WTC11 (cell line): ENCODE measurements at regions not wholly inside any gene's neighbourhood (a gene's known extent, or its start where the extent isn't known, plus 50 kb on each side); places are given as distances from the start of the nearest gene placed in this dataset.

Experiments used
- ATAC-seq: fragments of 200-7000 bp; cut with Tn5 transposase; 2 replicates; pipeline ENCODE4 v1.10.0; 2021; ENCODE audit warnings: mild to moderate bottlenecking, moderate library complexity
- CTCF ChIA-PET: fragments of 300-600 bp; sonication (Branson Sonifier 250); formaldehyde crosslinking; loops from one replicate; lab custom pipeline; 2021; ENCODE audit warnings: antibody characterized with exemption; lab: Charles Lee
- POLR2A ChIA-PET: fragments of 350-600 bp; sonication (Branson Sonifier 250); formaldehyde crosslinking; loops from one replicate; lab custom pipeline; 2021; ENCODE audit warnings: antibody characterized with exemption; lab: Charles Lee
- DNase-seq: peaks from one replicate; pipeline ENCODE4 v3.0.0; 2021; ENCODE audit warnings: low spot score
- H3K27ac Mint-ChIP-seq: 2 replicates; pipeline ENCODE4 v1.8.0; 2021; ENCODE audit warnings: mixed read lengths
- H3K27me3 Mint-ChIP-seq: 2 replicates; pipeline ENCODE4 v1.8.0; 2021; ENCODE audit warnings: low read depth, mild to moderate bottlenecking, moderate library complexity, mixed read lengths
- H3K36me3 Mint-ChIP-seq: 2 replicates; pipeline ENCODE4 v1.8.0; 2021; ENCODE audit warnings: mixed read lengths
- H3K4me1 Mint-ChIP-seq: 2 replicates; pipeline ENCODE4 v1.8.0; 2022; ENCODE audit warnings: mixed read lengths
- H3K4me3 Mint-ChIP-seq: 2 replicates; pipeline ENCODE4 v1.8.0; 2021; ENCODE audit warnings: mild to moderate bottlenecking, moderate library complexity, mixed read lengths
- H3K9me3 Mint-ChIP-seq: 2 replicates; pipeline ENCODE4 v1.8.0; 2021; ENCODE audit warnings: mixed read lengths
- AR ChIP-seq: fragments of 250-450 bp; sonication (Bioruptor Pico); IDR thresholded peaks from 2 replicates; pipeline ENCODE4 v1.9.0; 2021; ENCODE audit warnings: mild to moderate bottlenecking
- ATF6 ChIP-seq: sonication (generic); formaldehyde crosslinking; IDR thresholded peaks from 2 replicates; pipeline ENCODE4 v1.8.1; 2023; ENCODE audit warnings: mild to moderate bottlenecking, missing genetic modification reagents
- CTCF ChIP-seq: fragments of 200-600 bp; IDR thresholded peaks from 2 replicates; pipeline ENCODE4 v1.8.0; 2022; ENCODE audit warnings: antibody characterized with exemption
- E2F1 ChIP-seq: sonication (generic); formaldehyde crosslinking; IDR thresholded peaks from 2 replicates; pipeline ENCODE4 v1.8.0; 2022; ENCODE audit warnings: mild to moderate bottlenecking, missing genetic modification reagents
- EMX1 ChIP-seq: fragments of 250-450 bp; sonication (Bioruptor Pico); IDR thresholded peaks from 2 replicates; pipeline ENCODE4 v1.8.0; 2021; ENCODE audit warnings: mild to moderate bottlenecking
- FOXK1 ChIP-seq: sonication (generic); formaldehyde crosslinking; IDR thresholded peaks from 2 replicates; pipeline ENCODE4 v1.8.0; 2022; ENCODE audit warnings: mild to moderate bottlenecking, moderate library complexity, missing genetic modification reagents
- FOXP1 ChIP-seq: sonication (generic); formaldehyde crosslinking; IDR thresholded peaks from 2 replicates; pipeline ENCODE4 v1.8.0; 2022; ENCODE audit warnings: missing genetic modification reagents, mild to moderate bottlenecking, moderate library complexity, borderline replicate concordance
- HMGA2 ChIP-seq: fragments of 250-450 bp; sonication (Bioruptor Pico); IDR thresholded peaks from 2 replicates; pipeline ENCODE4 v1.4.0; 2021; ENCODE audit warnings: mild to moderate bottlenecking, moderate library complexity
- KAT7 ChIP-seq: sonication (generic); formaldehyde crosslinking; IDR thresholded peaks from 2 replicates; pipeline ENCODE4 v1.8.1; 2023; ENCODE audit warnings: missing genetic modification reagents, mild to moderate bottlenecking, borderline replicate concordance
- NFATC4 ChIP-seq: fragments of 250-450 bp; sonication (Bioruptor Pico); IDR thresholded peaks from 2 replicates; pipeline ENCODE4 v1.9.0; 2021; ENCODE audit warnings: mild to moderate bottlenecking
- OVOL2 ChIP-seq: fragments of 250-450 bp; sonication (Bioruptor Pico); IDR thresholded peaks from 2 replicates; pipeline ENCODE4 v1.9.0; 2021; ENCODE audit warnings: mild to moderate bottlenecking, borderline replicate concordance
- RELA ChIP-seq: sonication (generic); formaldehyde crosslinking; IDR thresholded peaks from 2 replicates; pipeline ENCODE4 v1.8.1; 2022; ENCODE audit warnings: missing genetic modification reagents, mild to moderate bottlenecking, borderline replicate concordance
- SMAD3 ChIP-seq: sonication (generic); formaldehyde crosslinking; IDR thresholded peaks from 2 replicates; pipeline ENCODE4 v1.8.0; 2022; ENCODE audit warnings: missing genetic modification reagents, mild to moderate bottlenecking, borderline replicate concordance
- SP1 ChIP-seq: sonication (generic); formaldehyde crosslinking; conservative IDR thresholded peaks from 2 replicates; pipeline ENCODE4 v1.8.1; 2022; ENCODE audit warnings: missing genetic modification reagents
- TEAD1 ChIP-seq: sonication (generic); formaldehyde crosslinking; IDR thresholded peaks from 2 replicates; pipeline ENCODE4 v1.8.0; 2022; ENCODE audit warnings: mild to moderate bottlenecking, missing genetic modification reagents
- TEAD4 ChIP-seq: sonication (generic); formaldehyde crosslinking; IDR thresholded peaks from 2 replicates; pipeline ENCODE4 v1.8.0; 2022; ENCODE audit warnings: mild to moderate bottlenecking, missing genetic modification reagents
- TP53 ChIP-seq: sonication (generic); formaldehyde crosslinking; IDR thresholded peaks from 2 replicates; pipeline ENCODE4 v1.8.1; 2023; ENCODE audit warnings: mild to moderate bottlenecking, missing genetic modification reagents
- USF1 ChIP-seq: sonication (generic); formaldehyde crosslinking; IDR thresholded peaks from 2 replicates; pipeline ENCODE4 v1.8.0; 2022; ENCODE audit warnings: mild to moderate bottlenecking, missing genetic modification reagents
- ZNF219 ChIP-seq: sonication (generic); formaldehyde crosslinking; IDR thresholded peaks from 2 replicates; pipeline ENCODE4 v1.8.0; 2023; ENCODE audit warnings: missing genetic modification reagents, mild to moderate bottlenecking, borderline replicate concordance
- ZNF317 ChIP-seq: sonication (generic); formaldehyde crosslinking; IDR thresholded peaks from 2 replicates; pipeline ENCODE4 v1.8.1; 2023; ENCODE audit warnings: low read depth, mild to moderate bottlenecking, moderate library complexity, missing genetic modification reagents, borderline replicate concordance
- ZNF425 ChIP-seq: fragments of 250-450 bp; sonication (Bioruptor Pico); conservative IDR thresholded peaks from 2 replicates; pipeline ENCODE4 v1.9.0; 2021; ENCODE audit warnings: mild to moderate bottlenecking

GRCh38 chr20:24385547-24385946 lies 83.9 kb upstream of the SYNDIG1 start (continued):
- TF ChIP-seq USF1 (CRISPR knock-in tag) (no peak), FOXK1 (CRISPR knock-in tag) (no peak), RELA (no peak)

GRCh38 chr20:24384865-24385264 lies 84.6 kb upstream of the SYNDIG1 start:
- no peak overlapping the region for H3K4me3 Mint-ChIP-seq
- POLR2A ChIA-PET: no interaction called here
- TF ChIP-seq EMX1 (CRISPR knock-in tag): no peak
- TF ChIP-seq SMAD3 (CRISPR knock-in tag): no peak
- no peak for TF ChIP-seq ZNF219 (CRISPR knock-in tag)
- no peak for TF ChIP-seq E2F1 (CRISPR knock-in tag)
- no peak for TF ChIP-seq FOXP1
- no peak for TF ChIP-seq CTCF
- TF ChIP-seq ZNF317 (CRISPR knock-in tag): no peak
- TF ChIP-seq, all 79 proteins: peak for 0
- CTCF ChIA-PET: no interaction called here
- ATAC-seq (no peak), DNase-seq (no peak)
- no peak overlapping the region for H3K27ac Mint-ChIP-seq
- no peaks in the 10 kb centered on the region for H3K36me3 Mint-ChIP-seq
- H3K27me3 Mint-ChIP-seq: no peaks in the 10 kb centered on the region; the same call in 1 of the 2 replicates
- peaks cover 17% of the 10 kb centered on the region for H3K4me1 Mint-ChIP-seq
- no peaks in the 10 kb centered on the region for H3K9me3 Mint-ChIP-seq

GRCh38 chr20:24382743-24383142 lies 86.7 kb upstream of the SYNDIG1 start:
- Mint-ChIP-seq H3K4me1 (peaks cover 12% of the 10 kb centered on the region; the same call in 1 of the 2 replicates), H3K4me3 (no peak overlapping the region), H3K9me3 (no peaks in the 10 kb centered on the region), H3K27me3 (no peaks in the 10 kb centered on the region; the same call in 1 of the 2 replicates), H3K27ac (no peak overlapping the region), H3K36me3 (no peaks in the 10 kb centered on the region)
- POLR2A ChIA-PET: interaction anchor here (0.6 kb wide), 1 partner anchor 696 kb away, joined by 5 read pairs; no protein-coding TSS in a partner anchor
- DNase-seq: no peak
- CTCF ChIA-PET: interaction anchor here (0.9 kb wide), 1 partner anchor 11 kb away, joined by 3 read pairs; no protein-coding TSS in a partner anchor
- no peak for ATAC-seq
- no peak for TF ChIP-seq KAT7 (CRISPR knock-in tag)
- no peak for TF ChIP-seq NFATC4
- TF ChIP-seq AR (CRISPR knock-in tag): no peak
- TF ChIP-seq TEAD4 (CRISPR knock-in tag): no peak
- no peak for TF ChIP-seq OVOL2 (CRISPR knock-in tag)
- no peak for TF ChIP-seq TP53 (CRISPR knock-in tag)
- TF ChIP-seq ATF6 (CRISPR knock-in tag): no peak
- TF ChIP-seq SP1 (CRISPR knock-in tag): no peak
- no peak for TF ChIP-seq HMGA2 (CRISPR knock-in tag)
- no peak for TF ChIP-seq FOXK1 (CRISPR knock-in tag)
- no peak for TF ChIP-seq TEAD1
- no peak for TF ChIP-seq ZNF425 (CRISPR knock-in tag)
